Esophagus muscularis mucosa (tissue), 4 donors: ENCODE measurements at regions not wholly inside any gene's neighbourhood (a gene's known extent, or its start where the extent isn't known, plus 50 kb on each side); places are given as distances from the start of the nearest gene placed in this dataset.

ENCODE experiments used
- DNase-seq: peaks from one replicate; pipeline ENCODE4 v3.0.0-alpha.2; 2017; ENCODE audit errors: extremely low spot score
- H3K27ac ChIP-seq, 4 donors: fragments of 200-600 bp; sonication (generic); replicated peaks in 1 of 4; 1 replicate in 3 of 4; 2 replicates in 1 of 4; pipeline ENCODE4 v1.5.1; 2016 to 2019; ENCODE audit warnings: mild to moderate bottlenecking in 1 of 4
- H3K27me3 ChIP-seq, 4 donors: fragments of 200-600 bp; sonication (generic); one replicate each; pipeline versions ENCODE4 v1.5.1 to v1.6.0; 2016 to 2019
- H3K36me3 ChIP-seq, 4 donors: fragments of 200-600 bp; sonication (generic); one replicate each; pipeline ENCODE4 v1.5.1; 2016 to 2019
- H3K4me1 ChIP-seq, 4 donors: fragments of 200-600 bp; sonication (generic); one replicate each; pipeline ENCODE4 v1.5.1; 2016 to 2019
- H3K4me3 ChIP-seq, 4 donors: fragments of 200-600 bp; sonication (generic); 1 replicate in 2 of 4; 2 replicates in 2 of 4; pipeline ENCODE4 v1.5.1; 2016 to 2019; ENCODE audit warnings: mild to moderate bottlenecking in 4 of 4, moderate library complexity in 1 of 4
- H3K9me3 ChIP-seq, 4 donors: fragments of 200-600 bp; sonication (generic); 1 replicate in 3 of 4; 2 replicates in 1 of 4; pipeline ENCODE4 v1.5.1; 2016 to 2019
- CTCF ChIP-seq, 3 experiments: fragments of 200-600 bp in 2 of 3; fragments of 450-650 bp in 1 of 3; sonication (generic) in 2 of 3; IDR thresholded peaks; one replicate each; pipeline ENCODE4 v1.5.1; 2017 to 2019; ENCODE audit warnings: antibody characterized with exemption in 3 of 3, mild to moderate bottlenecking in 2 of 3, moderate library complexity in 1 of 3
- EP300 ChIP-seq: sonication (generic); formaldehyde crosslinking; IDR thresholded peaks from one replicate; pipeline ENCODE4 v1.6.1; 2017; ENCODE audit warnings: antibody characterized with exemption
- POLR2A ChIP-seq: fragments of 450-650 bp; IDR thresholded peaks from one replicate; pipeline ENCODE4 v1.6.1; 2017; ENCODE audit warnings: antibody characterized with exemption, moderate library complexity, mild to moderate bottlenecking, low read depth
- POLR2AphosphoS5 ChIP-seq, 2 donors: sonication (generic); formaldehyde crosslinking; IDR thresholded peaks; one replicate each; pipeline ENCODE4 v1.6.1; 2017; ENCODE audit warnings: antibody characterized with exemption in 2 of 2
- WGBS: methylation state at CpG from one replicate; pipeline ENCODE4 v1.1.5; 2018; 5-methylcytosine and 5-hydroxymethylcytosine counted together
- intact Hi-C: fragments of 100-400 bp; cut with DNase I; formaldehyde crosslinking; loops from one replicate; pipeline ENCODE4 v1.15.1; 2023

- Histone ChIP-seq H3K36me3 (no peaks in the 10 kb centered on the region), H3K4me3 (no peak overlapping the region), H3K27ac (no peak overlapping the region), H3K4me1 (no peaks in the 10 kb centered on the region), H3K27me3 (no peaks in the 10 kb centered on the region), H3K9me3 (no peaks in the 10 kb centered on the region)
- intact Hi-C loops, result no loop called here
- no peak for DNase-seq
- 93% methylated on average over 4 of the region's 4 CpGs for WGBS
- TF ChIP-seq POLR2AphosphoS5 (IDR thresholded peaks at IDR 0.05), result no peak
- TF ChIP-seq CTCF (IDR thresholded peaks at IDR 0.05), result no peak
- no peak for TF ChIP-seq EP300
- no peak for TF ChIP-seq POLR2A
Observed at GRCh38 chr12:91729543-91729942, 416.1 kb downstream of the BTG1 start.

- no peak for DNase-seq
- H3K36me3 ChIP-seq, result no peaks in the 10 kb centered on the region
- H3K27ac ChIP-seq, result no peak overlapping the region
- no peak for TF ChIP-seq POLR2A
- no peak for TF ChIP-seq CTCF (IDR thresholded peaks at IDR 0.05)
- no peak for TF ChIP-seq EP300
- TF ChIP-seq POLR2AphosphoS5 (IDR thresholded peaks at IDR 0.05), result no peak
- no peak overlapping the region for H3K4me3 ChIP-seq
- no peaks in the 10 kb centered on the region for H3K27me3 ChIP-seq
- H3K9me3 ChIP-seq, result no peaks in the 10 kb centered on the region
- intact Hi-C loops, result no loop called here
- H3K4me1 ChIP-seq, result no peaks in the 10 kb centered on the region
Observed at GRCh38 chr12:91723191-91723590, 422.5 kb downstream of the BTG1 start.

GRCh38 chr12:91722072-91722471 lies 423.6 kb downstream of the BTG1 start:
- no peak for DNase-seq
- H3K27me3 ChIP-seq, result no peaks in the 10 kb centered on the region
- no peaks in the 10 kb centered on the region for H3K9me3 ChIP-seq
- intact Hi-C loops, result no loop called here
- H3K4me3 ChIP-seq, result no peak overlapping the region
- no peaks in the 10 kb centered on the region for H3K4me1 ChIP-seq
- TF ChIP-seq EP300, result no peak
- no peak for TF ChIP-seq CTCF (IDR thresholded peaks at IDR 0.05)
- TF ChIP-seq POLR2AphosphoS5 (IDR thresholded peaks at IDR 0.05), result no peak
- TF ChIP-seq POLR2A, result no peak
- H3K36me3 ChIP-seq, result no peaks in the 10 kb centered on the region
- H3K27ac ChIP-seq, result no peak overlapping the region

- WGBS, result 62% methylated on average over 3 of the region's 3 CpGs
- intact Hi-C loops, result no loop called here
- TF ChIP-seq POLR2AphosphoS5 (IDR thresholded peaks at IDR 0.05) (no peak), EP300 (no peak), CTCF (IDR thresholded peaks at IDR 0.05) (no peak), POLR2A (no peak)
- H3K9me3 ChIP-seq, result no peaks in the 10 kb centered on the region
- H3K27me3 ChIP-seq, result no peaks in the 10 kb centered on the region
- no peak overlapping the region for H3K4me3 ChIP-seq
- H3K27ac ChIP-seq, result no peak overlapping the region
- no peaks in the 10 kb centered on the region for H3K4me1 ChIP-seq
- no peak for DNase-seq
- no peaks in the 10 kb centered on the region for H3K36me3 ChIP-seq
Observed at GRCh38 chr12:91721023-91721422, 424.6 kb downstream of the BTG1 start.

GRCh38 chr12:91718326-91718725 lies 427.3 kb downstream of the BTG1 start:
- no peaks in the 10 kb centered on the region for H3K9me3 ChIP-seq
- H3K36me3 ChIP-seq, result no peaks in the 10 kb centered on the region
- intact Hi-C loops, result no loop called here
- no peaks in the 10 kb centered on the region for H3K4me1 ChIP-seq
- H3K27me3 ChIP-seq, result no peaks in the 10 kb centered on the region
- no peak for TF ChIP-seq POLR2AphosphoS5 (IDR thresholded peaks at IDR 0.05)
- no peak for TF ChIP-seq CTCF (IDR thresholded peaks at IDR 0.05)
- TF ChIP-seq EP300, result no peak
- no peak for TF ChIP-seq POLR2A
- no peak overlapping the region for H3K27ac ChIP-seq
- DNase-seq, result no peak
- 92% methylated on average over 2 of the region's 2 CpGs for WGBS
- H3K4me3 ChIP-seq, result no peak overlapping the region
